Stimulated activated CD4-positive, alpha-beta T cell treated with anti-CD3 and anti-CD28 coated beads, Interleukin-4, amount 100 ng/mL, for 4 hours (primary cell): ENCODE measurements at regions not wholly inside any gene's neighbourhood (a gene's known extent, or its start where the extent isn't known, plus 50 kb on each side); places are given as distances from the start of the nearest gene placed in this dataset.
"Not testable (repeated sequence)": the region's sequence is repeated elsewhere in the genome, so short reads cannot be mapped to it uniquely, and the experiment has no call there.

Experiments
- DNase-seq, 2 experiments: peaks; one replicate each; pipeline ENCODE4 v3.0.0-alpha.2; 2020

DNA sequence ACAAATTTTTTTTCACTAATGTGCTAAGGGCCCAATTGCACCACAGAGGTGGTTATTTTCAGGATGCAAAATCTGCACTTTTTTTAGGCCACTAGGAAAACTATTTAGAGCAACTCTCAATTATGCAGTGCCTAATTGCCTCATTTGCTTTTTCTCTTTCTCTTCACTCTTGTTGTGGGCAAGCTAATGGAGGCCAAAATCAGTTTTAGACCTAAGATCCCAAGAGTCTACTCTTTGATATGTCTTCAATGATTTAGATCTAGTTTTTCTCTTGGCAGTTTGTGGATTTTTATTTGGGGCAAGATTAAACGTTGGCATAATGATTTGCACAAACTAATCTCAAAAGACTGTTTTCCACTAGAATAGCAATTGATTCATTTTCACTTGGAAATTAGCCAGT lies 1996.9 kb downstream of the LRRC4C start:
- no peak for DNase-seq

DNA sequence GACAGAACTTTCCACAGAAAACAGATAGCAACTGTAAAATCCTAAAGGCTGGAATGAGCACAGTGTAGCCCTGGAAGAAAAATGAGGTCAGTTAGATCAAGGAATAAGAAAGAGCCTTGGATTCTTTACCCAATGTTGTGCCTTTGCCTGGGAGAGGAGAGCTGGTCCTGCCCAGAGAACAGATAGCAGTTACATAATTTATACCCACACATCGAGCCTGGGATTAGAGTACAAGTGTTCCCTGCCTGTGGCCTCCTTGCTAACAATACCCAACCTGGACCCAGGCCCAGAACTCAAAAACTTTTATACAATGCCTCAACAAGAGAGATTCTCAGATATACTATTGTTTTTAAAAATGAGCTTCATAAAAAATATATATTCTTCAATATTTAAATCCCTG lies 1998.4 kb downstream of the LRRC4C start:
- no peak for DNase-seq

DNA sequence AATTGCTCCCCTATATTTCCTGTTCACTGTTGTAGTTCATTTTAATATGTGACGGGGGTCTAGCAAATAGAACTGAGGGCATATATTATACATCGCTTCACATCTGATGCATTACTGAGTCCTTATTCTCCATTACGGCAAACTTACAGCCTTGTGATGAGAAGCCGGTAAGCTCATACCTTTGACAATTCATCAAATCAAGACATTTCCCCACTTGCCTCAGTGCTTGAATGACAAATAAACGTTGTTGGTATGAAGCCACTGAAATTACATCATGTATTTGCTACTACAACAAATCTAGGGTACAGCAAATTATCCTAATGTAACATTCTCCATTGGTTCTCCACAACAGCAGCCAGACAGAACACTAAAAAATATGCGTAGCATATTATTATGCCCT lies 1999.8 kb downstream of the LRRC4C start:
- no peak for DNase-seq

DNA sequence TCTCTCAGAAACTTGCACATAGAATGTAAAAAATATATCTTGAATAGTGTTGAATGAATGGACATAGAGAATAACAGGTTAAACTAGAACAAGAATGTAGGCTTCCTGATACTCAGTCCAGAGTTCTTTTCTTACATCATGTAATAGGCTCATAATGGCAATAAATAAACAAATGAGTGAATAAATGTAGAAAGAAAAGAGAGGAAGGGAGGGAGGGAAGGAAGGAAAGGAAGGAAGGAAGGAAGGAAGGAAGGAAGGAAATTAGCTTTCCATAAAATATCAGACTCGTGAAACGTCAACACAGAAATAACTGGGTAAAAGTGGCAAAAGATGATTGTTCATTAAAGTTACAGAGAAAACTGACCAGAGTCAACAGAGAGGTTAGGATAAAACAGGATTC lies 2001.0 kb downstream of the LRRC4C start:
- no peak for DNase-seq

DNA sequence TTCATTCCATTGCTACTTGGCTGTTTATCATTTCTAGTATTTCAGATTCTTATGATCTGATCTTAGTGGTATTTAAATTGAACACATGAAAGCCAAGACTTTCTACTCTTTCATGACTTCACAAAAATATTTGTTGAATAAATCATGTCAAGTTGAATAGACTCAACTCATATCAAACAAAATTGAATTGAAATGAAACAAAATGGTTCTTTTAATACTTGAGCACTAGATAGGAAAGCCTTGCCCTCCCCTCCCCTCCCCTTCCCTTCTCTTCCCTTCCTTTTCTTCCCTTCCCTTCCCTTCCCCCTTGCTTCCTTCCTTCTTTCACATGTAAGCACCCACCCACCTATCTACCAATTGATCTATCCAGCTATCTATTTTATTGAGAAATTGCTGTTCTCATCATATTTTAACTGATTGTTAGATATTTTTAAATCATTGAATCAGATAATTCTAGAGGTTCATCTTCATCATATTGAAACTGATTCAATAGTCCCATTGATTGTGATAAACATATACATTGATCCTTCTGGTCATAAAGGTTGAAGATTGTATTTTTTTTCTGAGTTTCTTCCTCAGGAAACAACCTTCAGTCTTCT lies 2015.9 kb downstream of the LRRC4C start:
- no peak for DNase-seq

DNA sequence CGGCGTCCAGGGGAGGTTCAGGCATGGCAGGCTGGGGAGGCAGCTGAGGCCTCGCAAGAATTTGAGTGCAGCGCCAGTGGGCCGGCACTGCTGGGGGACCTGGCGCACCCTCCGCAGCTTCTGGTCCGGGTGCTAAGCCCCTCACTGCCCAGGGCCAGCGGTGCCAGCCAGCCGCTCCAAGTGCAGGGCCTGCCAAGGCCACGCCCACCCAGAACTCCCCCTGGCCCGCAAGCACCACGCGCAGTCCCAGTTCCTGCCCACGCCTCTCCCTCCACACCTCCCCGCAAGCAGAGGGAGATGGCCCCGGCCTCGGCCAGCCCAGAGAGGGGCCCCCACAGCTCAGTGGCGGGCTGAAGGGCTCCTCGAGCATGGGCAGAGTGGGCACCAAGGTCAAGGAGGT lies 2017.3 kb downstream of the LRRC4C start:
- no peak for DNase-seq

DNA sequence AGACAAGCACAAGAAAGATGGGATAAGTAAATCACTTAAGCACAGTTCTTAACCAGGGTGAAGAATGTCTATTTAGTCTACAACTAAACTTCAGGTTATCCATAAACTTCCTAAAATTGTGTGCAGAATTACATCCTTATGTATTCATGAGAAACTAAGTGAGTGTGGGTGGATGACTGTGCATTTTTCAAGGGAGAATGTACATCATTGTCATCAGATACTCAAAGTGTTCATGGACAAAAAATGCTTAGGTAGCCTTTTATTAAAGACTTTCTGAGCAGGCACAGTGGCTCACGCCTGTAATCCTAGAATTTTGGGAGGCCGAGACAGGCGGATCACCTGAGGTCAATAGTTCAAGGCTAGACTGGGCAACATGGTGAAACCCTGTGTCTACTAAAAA lies 2023.8 kb downstream of the LRRC4C start:
- DNase-seq = no peak

DNA sequence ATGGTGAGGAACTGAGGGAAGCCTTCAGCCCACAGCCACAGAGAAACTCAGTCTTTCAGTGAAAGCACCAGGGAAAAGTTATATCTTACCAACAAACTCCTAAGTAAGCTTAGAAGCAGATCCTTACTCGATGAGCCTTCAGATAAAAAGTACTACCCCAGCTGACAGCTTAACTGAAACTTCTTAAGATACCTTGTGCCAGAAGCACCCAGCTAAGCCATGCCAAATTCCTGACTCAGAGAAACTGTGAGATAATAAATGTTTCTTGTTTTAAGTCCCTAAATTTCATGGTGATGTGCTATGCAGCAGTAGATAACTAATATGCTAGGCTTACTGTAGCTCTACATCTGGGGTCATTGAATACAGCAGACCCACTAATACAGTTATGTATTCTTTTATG lies 2025.0 kb downstream of the LRRC4C start:
- DNase-seq = no peak

DNA sequence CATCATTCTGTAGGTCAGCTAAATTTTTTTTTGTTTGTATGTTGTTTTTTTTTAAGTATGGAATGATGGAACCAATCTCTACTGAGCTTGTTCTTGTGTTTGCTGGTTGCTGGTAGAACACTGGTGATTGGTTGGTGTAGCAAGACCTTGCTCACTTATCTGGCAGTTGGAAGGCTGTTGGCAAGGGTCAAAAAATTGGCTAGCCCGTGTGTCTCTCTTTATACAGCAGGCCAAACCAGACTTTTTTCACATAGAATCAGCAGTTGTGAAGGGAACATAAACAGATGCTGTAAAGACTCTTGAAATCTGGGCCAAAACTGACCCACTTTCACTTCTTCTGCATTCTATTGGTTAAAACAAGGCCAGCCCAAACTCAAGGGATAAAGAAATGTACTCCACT lies 2026.5 kb downstream of the LRRC4C start:
- DNase-seq = no peak

DNA sequence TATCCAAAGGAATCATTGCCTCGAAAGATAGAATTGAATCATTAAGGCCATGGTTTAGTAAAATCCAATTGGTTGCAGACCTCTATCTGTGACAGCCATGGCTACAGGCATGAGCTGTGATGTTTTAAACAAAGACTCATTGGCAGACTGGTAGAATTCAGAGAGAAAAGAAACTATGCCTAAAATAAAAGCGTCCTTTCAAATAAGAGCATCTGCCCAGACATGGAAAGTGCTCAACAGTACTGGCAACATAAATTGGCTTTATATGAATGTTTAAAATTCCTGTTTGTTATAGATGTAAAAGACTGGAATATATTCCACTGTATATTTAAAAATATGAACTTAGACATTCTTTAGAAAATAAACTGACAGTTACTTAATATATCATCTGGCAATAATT lies 2034.2 kb downstream of the LRRC4C start:
- DNase-seq = no peak

DNA sequence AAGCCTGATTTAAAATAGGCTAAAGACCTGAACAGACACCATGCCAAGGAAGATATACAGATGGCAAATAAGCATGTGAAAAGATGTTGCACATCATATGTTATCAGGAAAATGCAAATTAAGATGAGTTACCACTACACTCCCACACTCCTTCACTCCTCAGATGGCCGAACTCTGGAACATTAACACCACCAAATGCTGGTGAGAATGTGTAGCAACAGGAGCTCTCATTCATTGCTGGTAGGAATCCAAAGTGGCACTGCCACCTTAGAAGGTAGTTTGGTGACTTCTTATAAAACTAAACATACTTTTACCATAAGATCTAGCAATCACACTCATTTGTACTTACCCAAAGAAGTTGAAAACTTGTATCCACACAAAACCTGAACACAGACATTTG lies 2047.3 kb downstream of the LRRC4C start:
- no peak for DNase-seq

DNA sequence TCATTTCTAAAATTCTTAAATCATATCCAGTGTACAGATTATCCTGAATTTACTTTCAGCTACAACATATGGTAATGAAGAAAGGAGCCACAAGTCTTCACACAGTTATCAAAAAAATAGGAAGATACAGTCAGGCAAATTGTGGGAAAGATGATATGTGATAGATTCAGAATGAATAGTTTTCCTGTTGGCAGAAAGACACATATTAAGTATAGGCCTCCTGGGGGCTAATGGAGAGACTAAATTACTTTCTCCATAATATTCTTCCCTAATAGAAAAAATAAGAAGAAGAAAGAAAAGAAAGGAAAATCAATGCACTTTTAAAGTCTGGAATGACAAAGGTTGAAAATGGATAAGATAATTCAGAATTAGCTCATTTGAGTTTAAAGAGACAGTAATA lies 2073.5 kb downstream of the LRRC4C start:
- DNase-seq = no peak

DNA sequence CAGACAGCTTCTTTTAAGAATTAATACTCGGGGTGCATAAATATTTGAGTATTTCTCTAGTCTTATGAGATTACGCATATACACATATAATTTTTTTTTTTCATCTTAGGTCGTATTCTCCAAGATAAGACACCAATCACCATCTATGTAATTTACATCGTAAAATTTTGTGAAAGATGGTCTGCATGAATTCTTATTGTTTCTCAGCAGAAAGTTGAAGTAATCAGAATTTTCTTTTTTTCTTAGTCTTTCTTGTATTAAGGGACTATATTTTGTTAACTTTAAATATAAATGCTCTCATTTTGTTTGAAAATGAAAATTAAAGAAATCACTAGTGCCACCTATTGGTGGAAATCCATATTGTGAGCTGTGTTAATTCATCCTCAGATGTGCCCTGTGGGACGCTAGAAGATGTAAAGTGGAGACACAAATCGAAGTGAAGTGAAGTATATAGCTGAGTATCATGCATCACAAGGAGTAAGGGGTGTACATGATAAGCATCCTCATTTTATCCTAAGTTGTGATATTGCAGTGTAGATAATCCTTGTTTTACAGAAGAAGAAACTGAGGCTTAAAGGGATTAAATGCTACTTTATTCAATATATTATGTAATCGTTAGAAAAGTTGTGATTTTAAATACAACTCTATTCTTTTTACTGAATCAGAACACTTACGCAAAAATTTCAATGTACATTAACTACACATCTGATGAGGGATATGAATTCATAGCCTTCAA lies 2084.3 kb downstream of the LRRC4C start:
- no peak for DNase-seq

DNA sequence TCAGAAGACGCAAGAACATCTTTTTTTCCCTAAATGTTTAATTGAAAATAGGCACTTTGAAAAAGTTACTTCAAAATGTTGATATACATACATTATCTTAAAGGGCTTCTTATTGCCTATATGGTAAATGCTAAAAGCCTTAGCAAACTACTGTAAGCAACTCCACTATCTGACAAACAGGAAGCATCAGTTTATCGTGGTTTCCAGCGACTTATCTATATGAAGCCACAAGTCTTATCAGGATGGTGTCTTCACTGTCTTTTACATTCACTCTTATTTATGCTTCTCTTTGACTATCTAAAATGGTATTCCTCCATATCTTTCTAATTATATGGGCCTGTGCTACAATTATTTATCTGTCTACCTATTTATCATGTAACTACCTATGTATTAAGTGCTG lies 2091.9 kb downstream of the LRRC4C start:
- DNase-seq = no peak

DNA sequence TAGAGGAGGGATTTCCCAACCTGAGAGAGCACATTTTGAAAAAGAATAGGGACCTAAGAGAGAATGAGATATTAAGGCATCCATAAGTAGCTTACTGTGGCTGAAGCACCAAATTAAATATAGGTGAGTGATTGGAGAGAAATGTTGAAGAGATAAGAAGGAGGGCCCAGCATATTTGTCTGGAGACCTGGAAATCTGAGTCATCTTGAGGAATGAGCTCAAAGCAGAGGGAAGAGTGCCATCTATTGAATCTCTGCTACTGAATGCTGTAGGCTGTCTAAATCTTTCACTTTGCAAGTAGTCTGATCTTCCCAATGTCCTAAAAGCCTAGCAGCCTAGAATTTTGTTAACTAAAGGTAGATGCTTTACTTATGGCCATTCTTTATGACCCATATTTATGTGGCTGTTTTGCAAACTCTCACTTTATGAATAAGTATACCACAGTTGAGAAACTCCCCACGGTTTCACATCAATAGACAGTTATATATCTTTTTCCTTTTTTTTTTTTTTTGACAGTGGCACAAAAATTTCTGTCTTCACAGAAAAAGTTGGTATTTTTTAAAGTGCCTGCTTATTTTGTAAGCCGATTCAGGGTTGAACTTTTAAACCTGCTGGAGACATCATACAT lies 2093.5 kb downstream of the LRRC4C start:
- no peak for DNase-seq

DNA sequence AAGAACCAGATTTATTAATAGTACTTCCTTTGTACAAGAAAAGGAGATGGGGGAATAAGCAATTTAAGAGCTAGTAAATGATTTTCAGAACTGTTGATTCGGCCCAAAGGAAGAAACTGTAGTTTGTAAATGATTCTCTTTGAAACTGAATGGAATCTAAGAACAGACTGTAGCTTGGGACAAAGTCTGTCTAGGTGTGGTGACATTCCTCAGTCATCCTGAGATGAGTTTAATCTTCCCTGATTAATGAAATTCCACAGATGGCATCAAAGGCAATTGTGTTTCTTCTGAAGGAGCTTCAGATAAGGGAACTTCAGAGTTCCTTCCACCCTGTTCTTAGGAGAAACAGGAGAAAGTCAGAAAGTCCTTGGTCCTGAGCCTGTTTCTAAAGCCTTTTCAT lies 2095.9 kb downstream of the LRRC4C start:
- DNase-seq = no peak

DNA sequence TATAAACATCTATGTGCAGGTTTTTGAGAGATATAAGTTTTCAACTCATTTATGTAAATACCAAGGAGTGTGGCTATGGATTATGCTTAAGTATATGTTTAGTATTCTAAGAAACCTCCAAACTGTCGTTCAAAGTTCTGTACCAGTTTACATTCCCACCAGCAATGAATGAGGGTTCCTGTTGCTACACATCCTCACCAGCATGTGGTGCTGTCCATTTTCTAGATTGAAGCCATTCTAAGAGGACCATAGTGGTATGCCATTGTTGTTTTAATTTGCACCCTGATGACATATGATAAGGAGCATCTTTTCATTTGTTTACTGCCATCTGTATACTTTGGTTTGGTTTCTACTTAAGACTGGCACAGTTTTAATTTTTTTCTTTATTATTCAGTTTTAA lies 2097.9 kb downstream of the LRRC4C start:
- no peak for DNase-seq

DNA sequence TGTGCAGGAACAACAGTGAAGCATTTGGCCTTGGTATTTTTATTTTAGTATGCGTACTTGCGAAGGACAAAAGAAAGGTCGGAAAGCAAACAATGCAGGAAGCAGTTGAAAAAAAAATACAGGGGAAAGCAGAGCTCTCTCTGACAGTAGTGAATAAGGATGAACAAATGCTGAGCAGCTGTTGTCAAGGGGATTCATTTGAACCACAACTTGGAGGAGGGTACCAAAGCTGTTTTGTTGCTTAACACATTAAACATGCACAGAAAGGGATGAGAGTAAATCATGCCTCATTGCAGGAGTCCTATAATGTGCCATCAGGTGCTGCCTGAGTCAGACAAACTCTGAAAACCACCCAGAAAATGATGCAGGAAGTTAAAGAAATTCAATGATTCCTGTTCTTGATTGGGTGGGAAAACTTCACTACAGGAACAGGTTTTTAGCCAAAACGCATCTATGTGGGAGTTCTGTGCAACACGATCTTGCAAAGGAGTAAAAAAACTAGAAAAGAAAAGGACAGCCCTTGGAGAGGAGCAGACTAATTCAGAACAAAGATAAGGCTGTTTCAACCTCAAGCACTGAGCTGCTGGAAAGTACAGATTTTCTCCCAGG lies 2113.5 kb downstream of the LRRC4C start:
- no peak for DNase-seq

DNA sequence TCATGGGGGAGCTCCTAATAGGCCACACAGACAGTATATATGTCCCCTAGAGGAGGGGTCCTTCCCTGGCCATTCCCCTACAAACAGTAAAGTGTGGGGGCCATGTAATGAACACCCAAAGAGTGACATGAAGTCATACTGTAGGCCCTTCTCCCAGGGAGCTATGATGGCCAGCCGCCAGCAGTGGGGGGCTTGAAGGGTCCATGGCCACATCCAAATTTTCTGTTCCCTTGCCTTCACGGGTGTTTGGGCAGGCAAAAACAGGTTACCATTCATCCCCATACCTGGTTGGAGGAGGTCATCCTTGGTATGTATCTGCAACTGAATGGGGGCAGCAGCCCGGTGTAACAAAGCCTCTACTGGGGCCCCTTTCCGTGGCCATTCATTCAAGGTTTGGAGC lies 2118.0 kb downstream of the LRRC4C start:
- DNase-seq = no peak

DNA sequence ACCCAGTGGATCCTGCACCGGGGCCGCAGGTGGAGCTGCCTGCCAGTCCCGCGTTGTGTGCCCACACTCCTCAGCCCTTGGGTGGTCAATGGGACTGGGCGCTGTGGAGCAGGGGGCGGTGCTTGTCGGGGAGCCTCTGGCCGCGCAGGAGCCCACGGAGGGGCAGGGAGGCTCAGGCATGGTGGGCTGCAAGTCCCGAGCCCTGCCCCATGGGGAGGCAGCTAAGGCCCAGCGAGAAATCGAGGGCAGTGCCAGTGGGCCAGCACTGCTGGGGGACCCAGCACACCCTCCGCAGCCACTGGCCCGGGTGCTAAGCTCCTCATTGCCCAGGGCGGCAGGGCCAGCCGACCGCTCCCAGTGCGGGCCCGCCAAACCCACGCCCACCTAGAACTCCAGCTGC lies 2126.4 kb downstream of the LRRC4C start:
- DNase-seq = not testable (repeated sequence)

DNA sequence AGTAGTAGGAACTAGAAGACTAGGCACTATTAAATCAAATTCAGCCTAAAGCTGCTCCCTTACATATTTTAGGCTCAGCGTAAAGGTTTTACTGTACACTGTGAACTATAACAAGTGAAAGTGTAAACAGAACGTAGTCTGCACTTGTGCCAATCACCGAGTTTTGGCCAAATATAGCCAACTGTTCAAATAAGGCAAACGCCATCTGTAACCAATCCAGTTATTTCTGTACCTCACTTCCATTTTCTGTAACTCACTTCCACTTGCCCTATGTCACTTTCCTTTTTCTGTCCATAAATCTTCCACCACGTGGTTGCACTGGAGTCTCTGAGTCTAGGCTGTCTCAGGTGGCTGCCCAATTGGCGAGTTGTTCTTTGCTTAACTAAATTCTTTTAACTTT lies 2132.2 kb downstream of the LRRC4C start:
- DNase-seq = no peak

DNA sequence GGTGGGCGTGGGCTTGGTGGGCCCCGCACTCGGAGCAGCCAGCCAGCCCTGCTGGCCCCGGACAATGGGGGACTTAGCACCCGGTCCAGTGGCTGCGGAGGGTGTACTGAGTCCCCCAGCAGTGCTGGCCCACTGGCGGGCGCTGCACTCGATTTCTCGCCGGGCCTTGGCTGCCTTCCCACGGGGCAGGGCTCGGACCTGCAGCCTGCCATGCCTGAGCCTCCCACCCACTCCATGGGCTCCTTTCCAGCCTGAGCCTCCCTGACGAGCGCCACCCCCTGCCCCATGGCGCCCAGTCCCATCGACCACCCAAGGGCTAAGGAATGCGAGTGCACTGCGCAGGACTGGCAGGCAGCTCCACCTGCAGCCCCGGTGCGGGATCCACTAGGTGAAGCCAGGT lies 2147.6 kb downstream of the LRRC4C start:
- DNase-seq = not testable (repeated sequence)

DNA sequence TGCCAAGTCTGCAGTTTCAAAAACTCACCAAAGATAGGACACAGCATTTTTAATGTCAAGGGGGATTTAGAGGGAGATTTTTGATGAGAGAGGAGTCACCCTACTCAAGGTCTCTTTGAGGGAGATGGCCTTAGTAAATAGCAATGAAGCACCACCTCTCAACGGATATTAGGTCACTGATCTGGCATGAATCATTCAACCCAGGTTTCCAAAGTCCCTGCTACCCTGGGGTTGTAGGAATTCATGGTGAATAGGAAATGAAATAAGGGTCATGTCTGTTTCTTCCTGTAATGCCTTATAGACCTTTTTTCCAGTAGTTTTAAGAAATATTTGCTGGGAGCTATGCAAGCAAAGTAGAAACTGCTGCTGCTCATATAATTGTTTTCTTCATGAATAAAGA lies 2154.9 kb downstream of the LRRC4C start:
- DNase-seq = no peak

DNA sequence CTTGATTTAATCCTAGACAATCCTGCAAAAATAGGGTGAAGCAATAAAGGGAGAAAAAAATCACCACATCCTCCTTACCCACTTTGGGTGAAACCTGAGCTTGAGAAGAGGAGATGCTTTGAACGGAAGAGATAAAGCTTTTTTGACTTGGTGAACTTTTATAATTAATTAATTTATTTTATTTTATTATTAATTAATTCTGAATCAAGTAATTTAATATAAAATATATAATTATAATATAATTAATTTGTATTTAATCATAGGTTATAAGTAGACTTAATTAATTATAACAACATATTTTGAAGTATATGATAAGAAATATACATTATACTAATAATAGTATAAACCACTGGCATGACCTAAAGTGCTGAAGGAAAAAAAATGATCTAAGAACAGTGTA lies 2164.8 kb downstream of the LRRC4C start:
- no peak for DNase-seq
